ENCODE measurements at regions not wholly inside any gene's neighbourhood (a gene's known extent, or its start where the extent isn't known, plus 50 kb on each side); places are given as distances from the start of the nearest gene placed in this dataset.
"Not testable (repeated sequence)": the region's sequence is repeated elsewhere in the genome, so short reads cannot be mapped to it uniquely, and the experiment has no call there.

GRCh38 chr9:3773362-3774060 is 247.7 kb upstream of the RFX3 start:
- DNase-seq (ENCODE audit: low read depth in 2 of 2), result no peak

GRCh38 chr9:3769646-3770045 is 243.8 kb upstream of the RFX3 start:
- no peak for DNase-seq (ENCODE audit: low read depth in 2 of 2)

- DNase-seq (ENCODE audit: low read depth in 2 of 2), result no peak
These were observed 243.1 kb upstream of the RFX3 start for GRCh38 chr9:3768712-3769457.

DNA sequence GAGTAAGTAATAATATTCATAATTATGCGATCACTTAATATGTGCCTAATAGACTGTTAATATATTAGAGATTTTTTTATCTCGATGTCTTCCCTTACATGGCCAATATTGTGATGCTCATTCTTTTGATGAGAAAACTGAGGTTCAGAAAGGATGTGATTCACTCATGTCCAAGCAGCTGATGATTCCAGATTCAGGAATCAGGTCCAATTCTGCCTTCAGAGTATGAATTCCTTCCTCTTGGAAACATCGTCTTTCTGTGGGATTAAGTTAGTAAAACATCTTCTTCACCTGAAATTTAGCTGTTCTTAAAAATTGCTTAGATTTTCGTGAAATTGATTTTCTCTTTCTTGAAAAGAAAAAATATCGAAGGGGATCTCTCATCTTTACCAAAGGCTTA is 242.5 kb upstream of the RFX3 start:
- DNase-seq (ENCODE audit: low read depth in 2 of 2), result no peak

- DNase-seq (ENCODE audit: low read depth in 2 of 2), result no peak
These were observed 236.3 kb upstream of the RFX3 start for GRCh38 chr9:3762076-3762475.

DNA sequence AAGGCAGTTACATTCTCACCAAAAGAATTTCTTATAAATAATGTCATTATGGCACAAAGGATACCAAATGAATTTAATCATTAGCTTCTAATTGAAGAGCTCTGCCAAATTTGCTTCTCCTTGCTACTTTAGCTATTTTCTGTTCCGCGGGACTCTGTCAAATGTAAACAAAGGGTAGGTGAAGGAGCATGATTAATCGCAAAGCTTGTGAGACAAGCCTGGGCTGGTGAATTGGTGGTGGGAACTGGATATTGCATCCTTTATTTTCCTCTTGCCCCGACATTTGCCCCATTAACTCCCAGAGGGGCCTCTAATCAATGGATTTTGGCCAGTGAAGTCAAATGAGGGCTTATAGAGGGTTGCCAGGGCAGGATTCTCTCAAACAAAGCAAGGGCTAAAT is 234.2 kb upstream of the RFX3 start:
- DNase-seq (ENCODE audit: low read depth in 2 of 2), result no peak

DNA sequence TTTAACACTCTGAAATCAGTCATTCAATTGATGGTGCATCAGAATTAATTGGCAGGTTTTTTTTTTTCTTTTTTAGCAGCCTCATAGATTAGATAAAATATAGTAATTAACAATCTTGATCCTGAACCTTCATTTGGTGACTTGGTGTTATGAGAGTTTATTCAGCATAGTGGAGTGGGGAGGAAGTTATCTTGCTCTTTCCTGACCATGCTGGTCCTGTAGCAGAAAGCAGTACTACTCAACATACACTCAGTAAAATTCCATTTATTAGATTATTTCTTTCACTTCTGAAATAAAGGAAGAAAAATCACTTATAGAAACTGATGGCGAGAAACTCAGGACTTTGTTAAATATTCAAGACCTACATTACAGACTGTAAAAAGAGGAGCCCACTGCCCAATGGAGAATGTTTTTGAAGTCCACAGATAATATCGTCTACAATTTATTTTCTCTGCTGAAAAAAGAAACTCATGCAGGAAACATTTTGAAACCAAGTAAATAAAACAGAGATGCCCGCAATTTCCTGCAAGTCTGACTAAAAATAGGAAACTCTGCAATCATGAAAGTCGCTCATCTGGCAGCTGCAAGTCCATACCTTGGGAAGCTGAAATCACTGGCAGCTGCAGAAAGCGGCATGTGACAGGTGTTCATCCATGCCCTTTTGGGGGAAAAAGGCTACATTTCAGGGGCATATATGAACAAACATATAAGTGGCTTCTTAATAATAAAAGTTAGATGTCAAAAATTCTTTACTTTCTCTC is 233.2 kb upstream of the RFX3 start:
- no peak for DNase-seq (ENCODE audit: low read depth in 2 of 2)

DNA sequence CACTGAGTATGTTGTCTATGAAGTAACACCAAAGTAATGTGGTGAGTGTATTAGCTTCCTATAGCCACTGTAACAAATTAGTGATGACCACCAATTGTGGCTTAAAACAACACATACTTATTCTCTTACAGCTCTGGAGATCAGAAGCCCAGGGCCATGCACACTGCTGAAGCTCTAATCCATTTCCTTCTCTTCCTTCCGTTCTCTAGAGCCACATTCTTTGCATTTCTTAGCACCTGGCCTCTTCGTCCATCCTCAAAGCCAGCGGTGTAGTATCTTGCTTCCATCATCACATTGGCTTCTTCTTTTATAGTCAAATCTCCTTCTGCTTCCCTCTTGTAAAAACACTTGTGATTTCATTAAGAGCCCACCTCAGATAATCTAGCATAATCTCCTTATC is 230.3 kb upstream of the RFX3 start:
- DNase-seq (ENCODE audit: low read depth in 2 of 2), result no peak

DNA sequence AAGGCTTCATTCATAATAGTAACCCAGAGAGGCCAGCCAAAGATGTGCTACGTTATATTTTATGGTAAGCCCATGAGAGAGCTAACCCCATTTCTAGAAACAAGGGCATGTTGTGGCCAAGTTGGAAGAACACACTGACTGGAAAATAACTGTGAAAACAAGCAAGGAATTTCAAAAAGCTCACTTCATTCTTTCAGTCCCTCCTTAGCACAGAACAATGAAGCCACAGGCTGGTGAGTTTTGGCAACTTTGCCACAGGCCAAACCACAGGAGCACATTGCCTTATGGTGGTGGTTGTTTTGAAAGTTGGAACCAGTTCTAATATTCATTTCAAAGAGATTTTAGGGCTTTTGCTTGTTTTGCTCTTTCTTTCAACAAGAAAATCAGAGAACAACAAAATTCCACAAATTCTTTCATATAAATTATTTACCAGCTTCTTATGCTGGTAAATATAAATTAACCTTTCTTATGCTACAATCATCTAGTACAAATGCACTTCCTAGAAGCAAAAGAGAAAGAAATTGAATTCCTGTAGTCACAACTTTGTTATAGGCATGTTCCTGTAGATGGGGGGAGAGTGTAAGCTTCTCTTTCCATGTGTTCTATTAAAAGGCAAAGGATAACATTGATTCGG is 225.4 kb upstream of the RFX3 start:
- DNase-seq (ENCODE audit: low read depth in 2 of 2), result no peak

DNA sequence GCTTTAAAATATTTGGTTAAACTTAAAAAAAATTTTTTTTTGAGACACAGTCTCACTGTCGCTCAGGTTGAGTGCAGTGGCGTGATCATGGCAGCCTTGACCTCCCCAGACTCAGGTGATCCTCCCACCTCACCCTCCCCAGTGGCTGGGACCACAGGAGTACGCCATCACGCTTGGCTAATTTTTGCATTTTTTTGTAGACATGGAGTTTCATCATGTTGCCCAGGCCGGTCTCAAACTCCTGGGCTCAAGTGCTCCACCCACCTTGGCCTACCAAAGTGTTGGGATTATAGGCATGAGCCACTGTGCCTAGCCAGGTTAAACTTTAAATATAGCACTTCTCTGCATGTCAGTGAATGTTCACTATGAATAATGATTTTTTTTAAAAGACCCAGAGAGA is 224.5 kb upstream of the RFX3 start:
- DNase-seq (ENCODE audit: low read depth in 2 of 2), result no peak

- DNase-seq (ENCODE audit: low read depth in 2 of 2), result no peak
These were observed 220.8 kb upstream of the RFX3 start for GRCh38 chr9:3746296-3747275.

DNA sequence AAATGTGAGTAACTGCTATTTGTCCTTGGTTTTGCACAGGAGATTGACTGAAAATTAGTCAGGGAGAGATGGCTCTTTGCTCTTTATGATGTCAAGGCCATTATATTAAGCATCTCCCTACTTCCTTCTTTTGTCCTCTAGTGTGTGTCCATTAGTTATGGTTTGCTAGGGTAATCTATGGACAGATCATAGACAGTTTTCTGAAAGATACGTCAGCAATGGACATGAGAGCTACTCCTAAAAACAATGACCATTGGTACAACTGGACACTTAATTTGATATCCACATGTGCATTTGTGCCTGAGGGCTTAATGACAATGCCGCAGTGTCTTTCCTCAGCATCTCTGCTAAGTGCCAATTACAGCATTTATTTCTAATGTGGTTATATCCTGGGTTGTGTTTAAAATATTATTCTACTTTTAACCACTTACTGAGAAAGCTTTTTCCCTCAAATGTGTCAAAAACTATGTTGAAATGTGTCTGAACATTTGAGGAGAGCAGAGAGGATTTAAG is 218.2 kb upstream of the RFX3 start:
- DNase-seq (ENCODE audit: low read depth in 2 of 2), result no peak

DNA sequence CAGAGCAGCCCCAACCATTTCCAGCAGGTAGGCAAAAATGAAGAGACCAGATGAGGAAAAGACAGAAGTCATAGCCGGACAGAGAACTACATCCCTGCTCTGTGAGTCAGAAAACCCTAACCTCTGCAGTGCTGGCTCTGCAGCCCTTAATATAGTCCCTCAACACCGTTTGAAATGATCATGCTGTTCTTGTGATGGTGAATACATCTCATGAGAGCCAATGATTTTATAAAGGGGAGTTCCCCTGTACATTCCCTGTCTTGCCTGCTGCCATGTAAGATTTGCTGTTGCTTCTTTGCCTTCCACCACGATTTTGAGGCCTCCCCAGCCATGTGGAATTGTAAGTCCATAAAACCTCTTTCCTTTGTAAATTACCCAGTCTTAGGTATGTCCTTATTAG is 216.8 kb upstream of the RFX3 start:
- DNase-seq (ENCODE audit: low read depth in 2 of 2), result no peak

DNA sequence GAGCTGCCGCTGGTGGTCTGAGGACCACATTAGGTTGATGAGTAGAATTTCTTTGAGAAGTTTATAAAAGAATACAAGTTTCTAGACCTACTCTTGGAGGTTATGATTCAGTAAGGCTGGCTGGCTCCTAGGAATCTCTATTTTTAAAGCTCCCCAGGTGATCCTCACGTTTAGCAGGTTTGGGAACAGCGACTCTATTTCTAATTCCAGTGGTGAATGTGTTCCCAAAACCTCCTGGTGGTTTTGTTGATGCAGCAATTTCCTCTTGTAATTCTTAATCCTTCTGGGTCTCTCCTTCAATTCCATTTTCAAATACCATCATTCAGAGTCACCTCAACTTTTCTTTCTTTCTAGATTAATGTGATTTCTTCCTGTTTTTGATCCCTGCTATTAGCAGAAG is 215.9 kb upstream of the RFX3 start:
- no peak for DNase-seq (ENCODE audit: low read depth in 2 of 2)

- no peak for DNase-seq (ENCODE audit: low read depth in 2 of 2)
These were observed 215.1 kb upstream of the RFX3 start for GRCh38 chr9:3740690-3741419.

- DNase-seq (ENCODE audit: low read depth in 2 of 2), result no peak
These were observed 210.4 kb upstream of the RFX3 start for GRCh38 chr9:3736161-3736560.

DNA sequence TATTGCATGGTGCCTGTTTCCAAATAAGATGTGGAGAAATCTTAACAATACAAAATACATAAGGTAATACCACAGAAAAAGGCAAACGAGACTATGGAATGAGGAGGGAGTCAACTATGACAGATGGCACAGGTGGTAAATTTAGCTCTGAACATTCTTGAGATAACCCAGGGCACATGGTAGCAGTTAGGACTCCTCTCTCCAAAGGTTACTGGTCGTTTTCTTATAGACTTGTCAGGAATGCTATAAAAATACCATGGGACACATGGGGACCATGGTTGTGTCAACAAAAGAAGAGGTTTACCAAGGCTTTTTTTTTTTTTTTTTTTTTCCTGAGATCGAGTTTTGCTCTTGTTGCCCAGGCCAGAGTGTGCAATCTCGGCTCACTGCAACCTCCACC is 209.4 kb upstream of the RFX3 start:
- DNase-seq (ENCODE audit: low read depth in 2 of 2), result no peak

- DNase-seq (ENCODE audit: low read depth in 2 of 2), result not testable (repeated sequence)
These were observed 207.9 kb upstream of the RFX3 start for GRCh38 chr9:3733527-3734262.

- DNase-seq (ENCODE audit: low read depth in 2 of 2), result no peak
These were observed 207.2 kb upstream of the RFX3 start for GRCh38 chr9:3733039-3733408.

All from activated CD4-positive, alpha-beta T cell treated with anti-CD3 and anti-CD28 coated beads for 24 hours (primary cell).